Esophagus muscularis mucosa (tissue), 4 donors: ENCODE measurements at regions not wholly inside any gene's neighbourhood (a gene's known extent, or its start where the extent isn't known, plus 50 kb on each side); places are given as distances from the start of the nearest gene placed in this dataset.
A peak's percentile ranks its signal among the peaks of the same experiment; 100 is the strongest.

Experiments used
- DNase-seq: peaks from one replicate; pipeline ENCODE4 v3.0.0-alpha.2; 2017; ENCODE audit errors: extremely low spot score
- H3K27ac ChIP-seq, 4 donors: fragments of 200-600 bp; sonication (generic); replicated peaks in 1 of 4; 1 replicate in 3 of 4; 2 replicates in 1 of 4; pipeline ENCODE4 v1.5.1; 2016 to 2019; ENCODE audit warnings: mild to moderate bottlenecking in 1 of 4
- H3K27me3 ChIP-seq, 4 donors: fragments of 200-600 bp; sonication (generic); one replicate each; pipeline versions ENCODE4 v1.5.1 to v1.6.0; 2016 to 2019
- H3K36me3 ChIP-seq, 4 donors: fragments of 200-600 bp; sonication (generic); one replicate each; pipeline ENCODE4 v1.5.1; 2016 to 2019
- H3K4me1 ChIP-seq, 4 donors: fragments of 200-600 bp; sonication (generic); one replicate each; pipeline ENCODE4 v1.5.1; 2016 to 2019
- H3K4me3 ChIP-seq, 4 donors: fragments of 200-600 bp; sonication (generic); 1 replicate in 2 of 4; 2 replicates in 2 of 4; pipeline ENCODE4 v1.5.1; 2016 to 2019; ENCODE audit warnings: mild to moderate bottlenecking in 4 of 4, moderate library complexity in 1 of 4
- H3K9me3 ChIP-seq, 4 donors: fragments of 200-600 bp; sonication (generic); 1 replicate in 3 of 4; 2 replicates in 1 of 4; pipeline ENCODE4 v1.5.1; 2016 to 2019
- CTCF ChIP-seq, 3 experiments: fragments of 200-600 bp in 2 of 3; fragments of 450-650 bp in 1 of 3; sonication (generic) in 2 of 3; IDR thresholded peaks; one replicate each; pipeline ENCODE4 v1.5.1; 2017 to 2019; ENCODE audit warnings: antibody characterized with exemption in 3 of 3, mild to moderate bottlenecking in 2 of 3, moderate library complexity in 1 of 3
- EP300 ChIP-seq: sonication (generic); formaldehyde crosslinking; IDR thresholded peaks from one replicate; pipeline ENCODE4 v1.6.1; 2017; ENCODE audit warnings: antibody characterized with exemption
- POLR2A ChIP-seq: fragments of 450-650 bp; IDR thresholded peaks from one replicate; pipeline ENCODE4 v1.6.1; 2017; ENCODE audit warnings: antibody characterized with exemption, moderate library complexity, mild to moderate bottlenecking, low read depth
- POLR2AphosphoS5 ChIP-seq, 2 donors: sonication (generic); formaldehyde crosslinking; IDR thresholded peaks; one replicate each; pipeline ENCODE4 v1.6.1; 2017; ENCODE audit warnings: antibody characterized with exemption in 2 of 2
- WGBS: methylation state at CpG from one replicate; pipeline ENCODE4 v1.1.5; 2018; 5-methylcytosine and 5-hydroxymethylcytosine counted together
- intact Hi-C: fragments of 100-400 bp; cut with DNase I; formaldehyde crosslinking; loops from one replicate; pipeline ENCODE4 v1.15.1; 2023

- no peak for DNase-seq
- TF ChIP-seq CTCF (IDR thresholded peaks at IDR 0.05) (no peak), EP300 (no peak), POLR2AphosphoS5 (IDR thresholded peaks at IDR 0.05) (no peak), POLR2A (no peak)
- WGBS, result 81% methylated on average over 3 of the region's 3 CpGs
- peaks cover 0 to 3% (median 0%) of the 10 kb centered on the region in 4 donors for H3K27me3 ChIP-seq
- H3K36me3 ChIP-seq, result no peaks in the 10 kb centered on the region
- no peak overlapping the region for H3K27ac ChIP-seq
- no peak overlapping the region for H3K4me3 ChIP-seq
- intact Hi-C loops, result no loop called here
- H3K4me1 ChIP-seq, result no peaks in the 10 kb centered on the region
- no peaks in the 10 kb centered on the region for H3K9me3 ChIP-seq
These were observed 85.3 kb upstream of the SIMC1 start for GRCh38 chr5:176152930-176153311.

- H3K4me1 ChIP-seq, result no peaks in the 10 kb centered on the region
- 54% methylated on average over 10 of the region's 10 CpGs for WGBS
- H3K27ac ChIP-seq, result no peak overlapping the region
- intact Hi-C loops, result no loop called here
- no peaks in the 10 kb centered on the region for H3K36me3 ChIP-seq
- TF ChIP-seq POLR2A (no peak), CTCF (IDR thresholded peaks at IDR 0.05) (no peak), POLR2AphosphoS5 (IDR thresholded peaks at IDR 0.05) (no peak), EP300 (no peak)
- H3K4me3 ChIP-seq, result no peak overlapping the region
- DNase-seq, result peak; percentile 77
- H3K9me3 ChIP-seq, result no peaks in the 10 kb centered on the region
- peaks cover 0 to 3% (median 0%) of the 10 kb centered on the region in 4 donors for H3K27me3 ChIP-seq
These were observed 84.5 kb upstream of the SIMC1 start for GRCh38 chr5:176153741-176154140.

GRCh38 chr5:176154821-176155220 is 83.4 kb upstream of the SIMC1 start:
- TF ChIP-seq POLR2AphosphoS5 (IDR thresholded peaks at IDR 0.05) (no peak), EP300 (no peak), CTCF (IDR thresholded peaks at IDR 0.05) (no peak), POLR2A (no peak)
- intact Hi-C loops, result no loop called here
- Histone ChIP-seq H3K27me3 (peaks cover 0 to 3% (median 0%) of the 10 kb centered on the region in 4 donors), H3K36me3 (no peaks in the 10 kb centered on the region), H3K27ac (no peak overlapping the region), H3K4me3 (no peak overlapping the region), H3K4me1 (no peaks in the 10 kb centered on the region), H3K9me3 (no peaks in the 10 kb centered on the region)
- WGBS, result 88% methylated on average over 10 of the region's 11 CpGs
- DNase-seq, result peak; percentile 72

GRCh38 chr5:176155922-176156359 is 82.3 kb upstream of the SIMC1 start:
- 85% methylated on average over 14 of the region's 14 CpGs for WGBS
- intact Hi-C loops, result no loop called here

More at GRCh38 chr5:176155922-176156359, 82.3 kb upstream of the SIMC1 start:
- TF ChIP-seq CTCF (IDR thresholded peaks at IDR 0.05) (no peak), POLR2A (no peak), POLR2AphosphoS5 (IDR thresholded peaks at IDR 0.05) (no peak), EP300 (no peak)
- no peaks in the 10 kb centered on the region for H3K4me1 ChIP-seq
- H3K27ac ChIP-seq, result no peak overlapping the region
- peaks cover 0 to 3% (median 0%) of the 10 kb centered on the region in 4 donors for H3K27me3 ChIP-seq
- DNase-seq, result peak; percentile 89
- no peak overlapping the region for H3K4me3 ChIP-seq
- H3K9me3 ChIP-seq, result no peaks in the 10 kb centered on the region
- no peaks in the 10 kb centered on the region for H3K36me3 ChIP-seq
